Calu3 (cell line): ENCODE measurements at regions not wholly inside any gene's neighbourhood (a gene's known extent, or its start where the extent isn't known, plus 50 kb on each side); places are given as distances from the start of the nearest gene placed in this dataset.

Experiments
- BruUV-seq: library from RNA; stranded (reverse); fragments of 400-500 nt; replicated peaks from 2 replicates; lab custom pipeline; 2021; lab: Mats Ljungman, UMichigan
- CTCF ChIA-PET: fragments of 300-600 bp; sonication (Branson Sonifier 250); formaldehyde crosslinking; loops from one replicate; lab custom pipeline; 2022; ENCODE audit warnings: antibody characterized with exemption; lab: Charles Lee
- DNase-seq: peaks from one replicate; pipeline ENCODE4 v3.0.0; 2022
- H3K27ac Mint-ChIP-seq: one replicate; pipeline ENCODE4 v1.8.0; 2022; ENCODE audit warnings: mixed read lengths; ENCODE audit not compliant: unreplicated experiment
- H3K27me3 Mint-ChIP-seq: one replicate; pipeline ENCODE4 v1.8.0; 2022; ENCODE audit warnings: mixed read lengths; ENCODE audit not compliant: unreplicated experiment
- H3K36me3 Mint-ChIP-seq: one replicate; pipeline ENCODE4 v1.8.0; 2022; ENCODE audit warnings: mild to moderate bottlenecking, moderate library complexity, mixed read lengths; ENCODE audit not compliant: insufficient read depth, unreplicated experiment
- H3K4me1 Mint-ChIP-seq: one replicate; pipeline ENCODE4 v1.8.0; 2022; ENCODE audit warnings: mild to moderate bottlenecking, low read depth, mixed read lengths; ENCODE audit not compliant: unreplicated experiment
- H3K4me3 Mint-ChIP-seq: one replicate; pipeline ENCODE4 v1.8.0; 2022; ENCODE audit warnings: mild to moderate bottlenecking, low read depth, moderate library complexity, mixed read lengths; ENCODE audit not compliant: unreplicated experiment
- H3K9me3 Mint-ChIP-seq: one replicate; pipeline ENCODE4 v1.8.0; 2022; ENCODE audit warnings: low read depth, mixed read lengths; ENCODE audit not compliant: unreplicated experiment
- CTCF ChIP-seq: fragments of 200-600 bp; IDR thresholded peaks from one replicate; pipeline ENCODE4 v1.8.0; 2022; ENCODE audit warnings: antibody characterized with exemption; ENCODE audit not compliant: unreplicated experiment
- intact Hi-C: fragments of 100-400 bp; cut with micrococcal nuclease; formaldehyde crosslinking; loops from one replicate; pipeline ENCODE4 v1.10.0; 2022; ENCODE audit not compliant: unreplicated experiment

GRCh38 chr11:104259121-104259610, 95.2 kb upstream of the PDGFD start:
- no TSS peak for BruUV-seq
- no peak overlapping the region for H3K4me3 Mint-ChIP-seq
- no peaks in the 10 kb centered on the region for H3K4me1 Mint-ChIP-seq
- H3K27ac Mint-ChIP-seq, result no peak overlapping the region
- H3K36me3 Mint-ChIP-seq, result no peaks in the 10 kb centered on the region
- DNase-seq, result no peak
- H3K9me3 Mint-ChIP-seq, result no peaks in the 10 kb centered on the region
- no peaks in the 10 kb centered on the region for H3K27me3 Mint-ChIP-seq
- CTCF ChIA-PET, result no interaction called here
- intact Hi-C loops, result loop anchor here (5.0 to 10.0 kb wide), 4 partner anchors 196 to 1603 kb away; no protein-coding TSS in a partner anchor
- no peak for TF ChIP-seq CTCF

GRCh38 chr11:104256525-104256924, 92.6 kb upstream of the PDGFD start:
- Mint-ChIP-seq H3K4me3 (no peak overlapping the region), H3K36me3 (no peaks in the 10 kb centered on the region), H3K9me3 (no peaks in the 10 kb centered on the region), H3K4me1 (no peaks in the 10 kb centered on the region), H3K27me3 (no peaks in the 10 kb centered on the region), H3K27ac (no peak overlapping the region)
- TF ChIP-seq CTCF, result no peak
- intact Hi-C loops, result loop anchor here (5.0 to 10.0 kb wide), 4 partner anchors 198 to 1606 kb away; no protein-coding TSS in a partner anchor
- CTCF ChIA-PET, result interaction anchor here (0.6 kb wide), 1 partner anchor 506 kb away, joined by 3 read pairs; no protein-coding TSS in a partner anchor
- no TSS peak for BruUV-seq
- no peak for DNase-seq

GRCh38 chr11:104254347-104254746, 90.4 kb upstream of the PDGFD start:
- TF ChIP-seq CTCF, result peak; percentile 30
- DNase-seq, result peak; percentile 40
- Mint-ChIP-seq H3K4me1 (no peaks in the 10 kb centered on the region), H3K4me3 (no peak overlapping the region), H3K27me3 (no peaks in the 10 kb centered on the region), H3K9me3 (no peaks in the 10 kb centered on the region), H3K36me3 (no peaks in the 10 kb centered on the region), H3K27ac (no peak overlapping the region)
- BruUV-seq, result no TSS peak
- CTCF ChIA-PET, result interaction anchor here (0.6 to 0.7 kb wide), 2 partner anchors 90 to 572 kb away, joined by 4 read pairs; partner anchors contain the start of gene PDGFD
- intact Hi-C loops, result loop anchor here (10.0 kb wide), 3 partner anchors 200 to 450 kb away; no protein-coding TSS in a partner anchor

GRCh38 chr11:104246590-104246989, 82.6 kb upstream of the PDGFD start:
- CTCF ChIA-PET, result no interaction called here
- no peak for TF ChIP-seq CTCF
- intact Hi-C loops, result no loop called here
- no peaks in the 10 kb centered on the region for H3K4me1 Mint-ChIP-seq
- H3K36me3 Mint-ChIP-seq, result no peaks in the 10 kb centered on the region
- H3K27me3 Mint-ChIP-seq, result no peaks in the 10 kb centered on the region
- BruUV-seq, result no TSS peak
- H3K4me3 Mint-ChIP-seq, result no peak overlapping the region
- no peaks in the 10 kb centered on the region for H3K9me3 Mint-ChIP-seq
- DNase-seq, result no peak
- no peak overlapping the region for H3K27ac Mint-ChIP-seq
